Endothelial cell of umbilical vein (primary cell): ENCODE measurements at regions not wholly inside any gene's neighbourhood (a gene's known extent, or its start where the extent isn't known, plus 50 kb on each side); places are given as distances from the start of the nearest gene placed in this dataset.

Source experiments
- BruUV-seq: library from RNA; stranded (reverse); fragments of 400-500 nt; replicated peaks from 2 replicates; lab custom pipeline; 2021; lab: Mats Ljungman, UMichigan
- CTCF ChIA-PET: fragments of 300-600, 350-600 bp; sonication (Branson Sonifier 250); formaldehyde crosslinking; loops from one replicate; lab custom pipeline; 2021; ENCODE audit warnings: antibody characterized with exemption, inconsistent platforms; lab: Charles Lee
- POLR2A ChIA-PET: fragments of 300-600, 350-600 bp; sonication (Branson Sonifier 250); formaldehyde crosslinking; loops from one replicate; lab custom pipeline; 2021; ENCODE audit warnings: antibody characterized with exemption, inconsistent platforms; lab: Charles Lee
- DNase-seq: peaks from one replicate; pipeline ENCODE4 v3.0.0-alpha.2; 2011; ENCODE audit warnings: low read depth, low spot score
- FAIRE-seq: peaks from 2 replicates; lab custom pipeline; 2011; peaks lifted over from hg19 to GRCh38; lab: Jason Lieb, UNC
- H2AFZ ChIP-seq: 2 replicates; pipeline ENCODE4 v1.6.0; 2012; ENCODE audit warnings: low read depth, low read length, control low read depth, inconsistent platforms
- H3K27ac ChIP-seq: 2 replicates; pipeline ENCODE4 v1.5.1; 2011; ENCODE audit warnings: low read depth, mild to moderate bottlenecking, control low read depth, low read length, moderate library complexity; ENCODE audit not compliant: insufficient read depth
- H3K27me3 ChIP-seq, 2 experiments: 2 replicates each; pipeline versions ENCODE4 v1.6.0 to v1.6.1; 2011; ENCODE audit warnings: low read length in 2 of 2, mixed read lengths in 1 of 2; ENCODE audit not compliant: control insufficient read depth in 2 of 2, insufficient read depth in 2 of 2
- H3K36me3 ChIP-seq, 2 experiments: 2 replicates in 1 of 2; 3 replicates in 1 of 2; pipeline ENCODE4 v1.5.1; 2011; ENCODE audit warnings: low read length in 2 of 2, mild to moderate bottlenecking in 1 of 2, moderate library complexity in 1 of 2; ENCODE audit not compliant: control insufficient read depth in 2 of 2, insufficient read depth in 2 of 2; ENCODE audit errors: extremely low read depth in 1 of 2
- H3K4me1 ChIP-seq: 3 replicates; pipeline ENCODE4 v1.5.1; 2011; ENCODE audit warnings: mild to moderate bottlenecking, low read length; ENCODE audit not compliant: control insufficient read depth, insufficient read depth; ENCODE audit errors: extremely low read depth
- H3K4me2 ChIP-seq: 2 replicates; pipeline ENCODE4 v1.6.1; 2011; ENCODE audit warnings: low read length, control low read depth, mixed read lengths; ENCODE audit not compliant: insufficient read depth
- H3K4me3 ChIP-seq, 3 experiments: fragments of 200-600 bp in 1 of 3; sonication (generic), shearing (Covaris generic) in 1 of 3; replicated peaks in 1 of 3; 2 replicates each; pipeline ENCODE4 v1.5.1; 2011 to 2016; ENCODE audit warnings: control low read depth in 3 of 3, low read length in 3 of 3, mild to moderate bottlenecking in 2 of 3, inconsistent platforms in 1 of 3, low read depth in 1 of 3, moderate library complexity in 1 of 3; ENCODE audit not compliant: insufficient read depth in 1 of 3
- H3K79me2 ChIP-seq: 2 replicates; pipeline ENCODE4 v1.6.0; 2012; ENCODE audit warnings: low read length, inconsistent platforms; ENCODE audit not compliant: control insufficient read depth, insufficient read depth
- H3K9ac ChIP-seq: replicated peaks from 2 replicates; pipeline ENCODE3; 2011; ENCODE audit warnings: low read length, control low read depth; ENCODE audit not compliant: insufficient read depth; ENCODE audit errors: extremely low read depth
- H3K9me1 ChIP-seq: replicated peaks from 3 replicates; pipeline ENCODE4 v1.6.0; 2011; ENCODE audit warnings: mild to moderate bottlenecking, low read length; ENCODE audit not compliant: control insufficient read depth, insufficient read depth; ENCODE audit errors: extremely low read depth
- H3K9me3 ChIP-seq: replicated peaks from 2 replicates; pipeline ENCODE4 v1.5.1; 2012; ENCODE audit warnings: low read length, inconsistent platforms; ENCODE audit not compliant: control insufficient read depth, insufficient read depth
- H4K20me1 ChIP-seq: replicated peaks from 2 replicates; pipeline ENCODE3; 2011; ENCODE audit warnings: mild to moderate bottlenecking, low read length; ENCODE audit not compliant: control insufficient read depth, insufficient read depth; ENCODE audit errors: extremely low read depth
- EZH2 ChIP-seq: IDR thresholded peaks from 2 replicates; pipeline ENCODE4 v1.6.1; 2012; ENCODE audit warnings: borderline replicate concordance, low read depth, mild to moderate bottlenecking, moderate library complexity, low read length, inconsistent platforms; ENCODE audit not compliant: severe bottlenecking
- FOS ChIP-seq: IDR thresholded peaks from 2 replicates; pipeline ENCODE4 v1.6.1; 2011; ENCODE audit warnings: mild to moderate bottlenecking, low read length, moderate library complexity, borderline replicate concordance; ENCODE audit not compliant: insufficient read depth
- GATA2 ChIP-seq: IDR thresholded peaks from 2 replicates; pipeline ENCODE4 v1.7.0; 2011; ENCODE audit warnings: low read depth, mild to moderate bottlenecking, moderate library complexity, mixed read lengths, low read length; ENCODE audit not compliant: insufficient read length, insufficient read depth
- JUN ChIP-seq: IDR thresholded peaks from 2 replicates; pipeline ENCODE4 v1.6.1; 2011; ENCODE audit warnings: borderline replicate concordance, low read depth; ENCODE audit not compliant: insufficient read length, insufficient read depth
- MYC ChIP-seq: IDR thresholded peaks from one replicate; pipeline ENCODE4 v1.6.1; 2011; ENCODE audit warnings: mild to moderate bottlenecking, low read depth, low read length
- POLR2A ChIP-seq: IDR thresholded peaks from 2 replicates; pipeline ENCODE4 v1.6.1; 2012; ENCODE audit warnings: low read depth, mild to moderate bottlenecking, control low read depth, low read length
- dilution Hi-C: fragments of 300-500 bp; cut with MboI; formaldehyde crosslinking; loops from one replicate; pipeline ENCODE4 v1.15.0; 2019; ENCODE audit warnings: low sequenced_read_pairs; ENCODE audit not compliant: extremely low pct_ligation_motif_present
- intact Hi-C: fragments of 100-400 bp; cut with micrococcal nuclease; formaldehyde crosslinking; loops from one replicate; pipeline ENCODE4 v1.10.0; 2022
- TF ChIP-seq, protein P1 (sequence below), 2 donors: IDR thresholded peaks; 1 replicate in 1 of 2; 2 replicates in 1 of 2; pipeline ENCODE4 v1.5.1; 2011; ENCODE audit warnings: low read length in 2 of 2, mild to moderate bottlenecking in 2 of 2, moderate library complexity in 2 of 2, control low read depth in 1 of 2, inconsistent platforms in 1 of 2, low read depth in 1 of 2; ENCODE audit not compliant: insufficient read depth in 1 of 2; ENCODE audit errors: extremely low read depth in 1 of 2
- TF ChIP-seq, protein P2 (sequence below): IDR thresholded peaks from 2 replicates; pipeline ENCODE4 v1.6.1; 2011; ENCODE audit not compliant: insufficient read depth, insufficient read length

DNA sequence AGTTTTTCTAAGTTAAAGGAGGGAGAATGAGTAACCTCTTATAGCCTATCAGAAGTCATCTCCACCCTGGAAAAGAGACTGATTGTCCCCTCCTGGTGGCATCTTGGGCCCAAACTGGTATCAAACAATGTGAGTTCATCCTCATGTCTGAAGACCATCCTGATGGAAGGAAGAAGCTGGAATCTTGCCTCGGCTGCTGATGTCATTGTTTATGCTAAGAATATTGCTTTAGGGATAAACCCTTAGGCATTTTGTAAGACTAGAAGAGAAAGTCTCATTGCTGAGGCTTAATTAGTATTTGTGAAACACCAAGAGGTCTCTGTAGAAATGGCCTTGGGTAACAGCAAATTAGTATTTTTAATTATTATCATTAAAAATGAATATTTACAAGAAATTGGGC is 65.7 kb upstream of the KCNN2 start:
- H2AFZ ChIP-seq: no peak overlapping the region
- intact Hi-C loops (no loop called here), dilution Hi-C loops (no loop called here)
- no peak for TF ChIP-seq FOS
- no peak for TF ChIP-seq GATA2
- TF ChIP-seq EZH2: no peak
- TF ChIP-seq MYC: no peak
- TF ChIP-seq, protein P1, sequence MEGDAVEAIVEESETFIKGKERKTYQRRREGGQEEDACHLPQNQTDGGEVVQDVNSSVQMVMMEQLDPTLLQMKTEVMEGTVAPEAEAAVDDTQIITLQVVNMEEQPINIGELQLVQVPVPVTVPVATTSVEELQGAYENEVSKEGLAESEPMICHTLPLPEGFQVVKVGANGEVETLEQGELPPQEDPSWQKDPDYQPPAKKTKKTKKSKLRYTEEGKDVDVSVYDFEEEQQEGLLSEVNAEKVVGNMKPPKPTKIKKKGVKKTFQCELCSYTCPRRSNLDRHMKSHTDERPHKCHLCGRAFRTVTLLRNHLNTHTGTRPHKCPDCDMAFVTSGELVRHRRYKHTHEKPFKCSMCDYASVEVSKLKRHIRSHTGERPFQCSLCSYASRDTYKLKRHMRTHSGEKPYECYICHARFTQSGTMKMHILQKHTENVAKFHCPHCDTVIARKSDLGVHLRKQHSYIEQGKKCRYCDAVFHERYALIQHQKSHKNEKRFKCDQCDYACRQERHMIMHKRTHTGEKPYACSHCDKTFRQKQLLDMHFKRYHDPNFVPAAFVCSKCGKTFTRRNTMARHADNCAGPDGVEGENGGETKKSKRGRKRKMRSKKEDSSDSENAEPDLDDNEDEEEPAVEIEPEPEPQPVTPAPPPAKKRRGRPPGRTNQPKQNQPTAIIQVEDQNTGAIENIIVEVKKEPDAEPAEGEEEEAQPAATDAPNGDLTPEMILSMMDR (IDR thresholded peaks at IDR 0.05; ENCODE audit: extremely low read depth in 1 of 2, insufficient read depth in 1 of 2, low read depth in 1 of 2, low read length in 2 of 2): no peak
- no peak for TF ChIP-seq POLR2A
- TF ChIP-seq JUN: no peak
- TF ChIP-seq, protein P2, sequence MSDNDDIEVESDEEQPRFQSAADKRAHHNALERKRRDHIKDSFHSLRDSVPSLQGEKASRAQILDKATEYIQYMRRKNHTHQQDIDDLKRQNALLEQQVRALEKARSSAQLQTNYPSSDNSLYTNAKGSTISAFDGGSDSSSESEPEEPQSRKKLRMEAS: no peak
- H4K20me1 ChIP-seq: no peaks in the 10 kb centered on the region
- no peak overlapping the region for H3K27ac ChIP-seq
- BruUV-seq: no TSS peak
- FAIRE-seq (no peak), DNase-seq (no peak)
- peaks cover 3 to 10% of the 10 kb centered on the region in 2 experiments for H3K27me3 ChIP-seq
- CTCF ChIA-PET: no interaction called here
- H3K9me3 ChIP-seq: no peaks in the 10 kb centered on the region
- H3K9ac ChIP-seq: no peak overlapping the region
- H3K4me2 ChIP-seq: no peak overlapping the region
- H3K4me3 ChIP-seq: no peak overlapping the region
- H3K4me1 ChIP-seq: no peaks in the 10 kb centered on the region
- no peaks in the 10 kb centered on the region for H3K9me1 ChIP-seq
- no peaks in the 10 kb centered on the region for H3K36me3 ChIP-seq
- POLR2A ChIA-PET: no interaction called here
- no peaks in the 10 kb centered on the region for H3K79me2 ChIP-seq
